ENCODE measurements at regions not wholly inside any gene's neighbourhood (a gene's known extent, or its start where the extent isn't known, plus 50 kb on each side); places are given as distances from the start of the nearest gene placed in this dataset.

GRCh38 chr20:24079661-24080412 lies 91.3 kb upstream of the GGTLC1 start:
- Histone ChIP-seq H3K36me3 (ENCODE audit: control insufficient read depth, insufficient read depth, low read length) (no peaks in the 10 kb centered on the region), H3K4me3 (ENCODE audit: low read depth, low read length) (no peak overlapping the region), H3K27me3 (ENCODE audit: control insufficient read depth, insufficient read depth, low read length) (no peaks in the 10 kb centered on the region)
- no peak for TF ChIP-seq CTCF (IDR thresholded peaks at IDR 0.05; ENCODE audit: insufficient read depth, low read length, poor library complexity, severe bottlenecking)
- no peak for DNase-seq (ENCODE audit: low read depth)

- Histone ChIP-seq H3K4me3 (ENCODE audit: low read depth, low read length) (no peak overlapping the region), H3K27me3 (ENCODE audit: control insufficient read depth, insufficient read depth, low read length) (no peaks in the 10 kb centered on the region), H3K36me3 (ENCODE audit: control insufficient read depth, insufficient read depth, low read length) (no peaks in the 10 kb centered on the region)
- no peak for TF ChIP-seq CTCF (IDR thresholded peaks at IDR 0.05; ENCODE audit: insufficient read depth, low read length, poor library complexity, severe bottlenecking)
- DNase-seq (ENCODE audit: low read depth): no peak
Observed at GRCh38 chr20:24077145-24077544, 88.6 kb upstream of the GGTLC1 start.

GRCh38 chr20:24070679-24071078 lies 82.1 kb upstream of the GGTLC1 start:
- DNase-seq (ENCODE audit: low read depth): no peak
- Histone ChIP-seq H3K36me3 (ENCODE audit: control insufficient read depth, insufficient read depth, low read length) (no peaks in the 10 kb centered on the region), H3K4me3 (ENCODE audit: low read depth, low read length) (no peak overlapping the region), H3K27me3 (ENCODE audit: control insufficient read depth, insufficient read depth, low read length) (no peaks in the 10 kb centered on the region)
- no peak for TF ChIP-seq CTCF (IDR thresholded peaks at IDR 0.05; ENCODE audit: insufficient read depth, low read length, poor library complexity, severe bottlenecking)

GRCh38 chr20:24066076-24066700 lies 77.6 kb upstream of the GGTLC1 start:
- TF ChIP-seq CTCF (IDR thresholded peaks at IDR 0.05; ENCODE audit: insufficient read depth, low read length, poor library complexity, severe bottlenecking): no peak
- Histone ChIP-seq H3K27me3 (ENCODE audit: control insufficient read depth, insufficient read depth, low read length) (no peaks in the 10 kb centered on the region), H3K36me3 (ENCODE audit: control insufficient read depth, insufficient read depth, low read length) (no peaks in the 10 kb centered on the region), H3K4me3 (ENCODE audit: low read depth, low read length) (no peak overlapping the region)
- no peak for DNase-seq (ENCODE audit: low read depth)

- no peak for DNase-seq (ENCODE audit: low read depth)
- Histone ChIP-seq H3K27me3 (ENCODE audit: control insufficient read depth, insufficient read depth, low read length) (no peaks in the 10 kb centered on the region), H3K36me3 (ENCODE audit: control insufficient read depth, insufficient read depth, low read length) (no peaks in the 10 kb centered on the region), H3K4me3 (ENCODE audit: low read depth, low read length) (no peak overlapping the region)
- TF ChIP-seq CTCF (IDR thresholded peaks at IDR 0.05; ENCODE audit: insufficient read depth, low read length, poor library complexity, severe bottlenecking): no peak
Observed at GRCh38 chr20:24064915-24065314, 76.3 kb upstream of the GGTLC1 start.

Data from kidney epithelial cell (primary cell).